ENCODE measurements at regions not wholly inside any gene's neighbourhood (a gene's known extent, or its start where the extent isn't known, plus 50 kb on each side); places are given as distances from the start of the nearest gene placed in this dataset.

- TF ChIP-seq REST (IDR thresholded peaks at IDR 0.05; ENCODE audit: insufficient read depth in 1 of 2, low read depth in 2 of 2, low read length in 2 of 2) (no peak), POLR2AphosphoS5 (IDR thresholded peaks at IDR 0.05; ENCODE audit: low read depth, low read length) (no peak), SIN3A (IDR thresholded peaks at IDR 0.05; ENCODE audit: borderline replicate concordance, insufficient read depth, low read length) (no peak), TAF1 (IDR thresholded peaks at IDR 0.05; ENCODE audit: borderline replicate concordance, insufficient read depth, low read length) (no peak)
Measured at GRCh38 chr16:6428861-6429260, 903.8 kb upstream of the RBFOX1 start.
